IMR-90 (cell line): ENCODE measurements at regions not wholly inside any gene's neighbourhood (a gene's known extent, or its start where the extent isn't known, plus 50 kb on each side); places are given as distances from the start of the nearest gene placed in this dataset.

Experiments used
- ATAC-seq: fragments of 200-7000 bp; cut with Tn5 transposase; 2 replicates; pipeline ENCODE4 v1.9.1; 2020; ENCODE audit warnings: low read depth, mild to moderate bottlenecking, moderate library complexity
- BruUV-seq: library from RNA; stranded (reverse); fragments of 400-500 nt; replicated peaks from 2 replicates; lab custom pipeline; 2021; lab: Mats Ljungman, UMichigan
- CTCF ChIA-PET: fragments of 300-600 bp; formaldehyde crosslinking; extraction: SDS; loops from one replicate; lab custom pipeline; 2021; ENCODE audit warnings: antibody characterized with exemption; lab: Yijun Ruan, JAX
- POLR2A ChIA-PET: fragments of 300-600 bp; sonication (Branson Sonifier 250); formaldehyde crosslinking; loops from one replicate; lab custom pipeline; 2022; ENCODE audit warnings: antibody characterized with exemption; ENCODE audit not compliant: unreplicated experiment; lab: Charles Lee
- DNase-seq: peaks from one replicate; pipeline ENCODE4 v3.0.0; 2013
- H2AFZ ChIP-seq: replicated peaks from 2 replicates; pipeline ENCODE3; 2013; ENCODE audit warnings: low read length, mild to moderate bottlenecking; ENCODE audit not compliant: poor library complexity
- H2AK5ac ChIP-seq: 2 replicates; pipeline ENCODE4 v1.6.1; 2013; ENCODE audit warnings: low read depth, low read length, inconsistent platforms
- H2AK9ac ChIP-seq: replicated peaks from 2 replicates; pipeline ENCODE3; 2013; ENCODE audit warnings: mild to moderate bottlenecking, low read depth, low read length, moderate library complexity; ENCODE audit not compliant: poor library complexity
- H2BK120ac ChIP-seq: 2 replicates; pipeline ENCODE4 v1.6.1; 2013; ENCODE audit warnings: low read depth, low read length, inconsistent platforms
- H2BK15ac ChIP-seq: 3 replicates; pipeline ENCODE4 v1.6.1; 2013; ENCODE audit warnings: low read depth, low read length, inconsistent platforms
- H2BK20ac ChIP-seq: 2 replicates; pipeline ENCODE4 v1.6.1; 2013; ENCODE audit warnings: low read depth, mild to moderate bottlenecking, inconsistent platforms, low read length, moderate library complexity
- H2BK5ac ChIP-seq: 2 replicates; pipeline ENCODE4 v1.6.1; 2013; ENCODE audit warnings: mild to moderate bottlenecking, low read depth, low read length, inconsistent platforms; ENCODE audit not compliant: poor library complexity, severe bottlenecking
- H3K14ac ChIP-seq: replicated peaks from 2 replicates; pipeline ENCODE4 v1.6.1; 2013; ENCODE audit warnings: low read depth, low read length, inconsistent platforms
- H3K18ac ChIP-seq: 2 replicates; pipeline ENCODE4 v1.6.1; 2013; ENCODE audit warnings: low read depth, low read length, control low read depth
- H3K23ac ChIP-seq: 2 replicates; pipeline ENCODE4 v1.6.1; 2013; ENCODE audit warnings: low read depth, low read length, inconsistent platforms
- H3K27ac ChIP-seq: 2 replicates; pipeline ENCODE4 v1.5.1; 2013; ENCODE audit warnings: mild to moderate bottlenecking, control low read depth, low read length; ENCODE audit not compliant: insufficient read depth
- H3K27me3 ChIP-seq: 2 replicates; pipeline ENCODE4 v1.6.1; 2013; ENCODE audit warnings: low read length; ENCODE audit not compliant: control insufficient read depth, insufficient read depth
- H3K36me3 ChIP-seq: 2 replicates; pipeline ENCODE4 v1.6.1; 2013; ENCODE audit warnings: low read length, mixed read lengths; ENCODE audit not compliant: control insufficient read depth, insufficient read depth
- H3K4ac ChIP-seq: 2 replicates; pipeline ENCODE4 v1.6.1; 2013; ENCODE audit warnings: low read depth, low read length, inconsistent platforms
- H3K4me1 ChIP-seq: 2 replicates; pipeline ENCODE4 v1.6.1; 2013; ENCODE audit warnings: low read length, mixed read lengths; ENCODE audit not compliant: control insufficient read depth, insufficient read depth
- H3K4me2 ChIP-seq: 2 replicates; pipeline ENCODE4 v1.6.1; 2013; ENCODE audit warnings: low read depth, mild to moderate bottlenecking, control low read depth, low read length, moderate library complexity
- H3K4me3 ChIP-seq: 2 replicates; pipeline ENCODE4 v1.5.1; 2013; ENCODE audit warnings: low read depth, mild to moderate bottlenecking, control low read depth, low read length, moderate library complexity; ENCODE audit not compliant: insufficient read depth
- H3K56ac ChIP-seq: 2 replicates; pipeline ENCODE4 v1.6.1; 2013; ENCODE audit warnings: low read length, inconsistent platforms; ENCODE audit not compliant: insufficient read depth; ENCODE audit errors: extremely low read depth
- H3K79me1 ChIP-seq, 2 experiments: 2 replicates each; pipeline ENCODE4 v1.6.1; 2013; ENCODE audit warnings: low read length in 2 of 2, inconsistent platforms in 1 of 2, low read depth in 1 of 2
- H3K9ac ChIP-seq: 2 replicates; pipeline ENCODE4 v1.6.1; 2013; ENCODE audit warnings: low read depth, low read length, control low read depth
- H3K9me1 ChIP-seq: 2 replicates; pipeline ENCODE4 v1.6.1; 2013; ENCODE audit warnings: low read length, inconsistent platforms; ENCODE audit not compliant: insufficient read depth
- H3K9me3 ChIP-seq: 2 replicates; pipeline ENCODE4 v1.6.1; 2013; ENCODE audit warnings: low read length; ENCODE audit not compliant: control insufficient read depth, insufficient read depth
- H4K20me1 ChIP-seq: 2 replicates; pipeline ENCODE4 v1.6.1; 2013; ENCODE audit warnings: low read length, inconsistent platforms; ENCODE audit not compliant: insufficient read depth
- H4K5ac ChIP-seq: 2 replicates; pipeline ENCODE4 v1.6.1; 2013; ENCODE audit warnings: mild to moderate bottlenecking, low read depth, low read length, control low read depth
- H4K8ac ChIP-seq, 2 experiments: 2 replicates each; pipeline ENCODE4 v1.6.1; 2013; ENCODE audit warnings: low read depth in 2 of 2, low read length in 2 of 2, control low read depth in 1 of 2, inconsistent platforms in 1 of 2
- H4K91ac ChIP-seq: 2 replicates; pipeline ENCODE4 v1.6.1; 2013; ENCODE audit warnings: low read depth, low read length, inconsistent platforms; ENCODE audit not compliant: insufficient read depth
- ELK1 ChIP-seq: fragments of 150-350 bp; IDR thresholded peaks from 2 replicates; pipeline ENCODE4 v1.6.1; 2016; ENCODE audit warnings: low read depth, mild to moderate bottlenecking, low read length, moderate library complexity, borderline replicate concordance
- MAZ ChIP-seq: IDR thresholded peaks from 2 replicates; pipeline ENCODE4 v1.6.1; 2012; ENCODE audit warnings: low read depth, mild to moderate bottlenecking, low read length, improper control_type of control experiment, moderate library complexity, borderline replicate concordance
- NFE2L2 ChIP-seq: fragments of 150-350 bp; IDR thresholded peaks from 2 replicates; pipeline ENCODE4 v1.6.1; 2016; ENCODE audit warnings: low read depth, mild to moderate bottlenecking, low read length
- RAD21 ChIP-seq: IDR thresholded peaks from 2 replicates; pipeline ENCODE4 v1.6.1; 2012; ENCODE audit warnings: low read length, improper control_type of control experiment
- RFX5 ChIP-seq: IDR thresholded peaks from 2 replicates; pipeline ENCODE4 v1.8.0; 2012; ENCODE audit warnings: low read depth, mild to moderate bottlenecking, low read length, moderate library complexity
- SMC3 ChIP-seq: fragments of 150-350 bp; IDR thresholded peaks from 2 replicates; pipeline ENCODE4 v1.6.1; 2016; ENCODE audit warnings: low read depth, mild to moderate bottlenecking, antibody characterized with exemption, low read length, moderate library complexity
- WGBS, 2 experiments: methylation state at CpG; one replicate each; pipeline versions ENCODE4 v1.1.5 to v1.1.7; 2013; ENCODE audit warnings: missing lambda C conversion rate in 2 of 2; ENCODE audit not compliant: insufficient read length in 1 of 2; ENCODE audit errors: extremely low coverage in 2 of 2; 5-methylcytosine and 5-hydroxymethylcytosine counted together
- dilution Hi-C: fragments of 300-500 bp; cut with HindIII; formaldehyde crosslinking; loops from one replicate; pipeline ENCODE4 v1.14.3; 2018; ENCODE audit warnings: low sequenced_read_pairs; ENCODE audit not compliant: unreplicated experiment
- in situ Hi-C: fragments of 300-500 bp; cut with MboI; formaldehyde crosslinking; loops from 3 replicates; pipeline ENCODE4 v1.14.3; 2019; ENCODE audit warnings: low sequenced_read_pairs, inconsistent platforms, mixed read lengths
- intact Hi-C: fragments of 100-400 bp; cut with micrococcal nuclease; formaldehyde crosslinking; loops from 2 replicates; pipeline ENCODE4 v1.10.0; 2022
- TF ChIP-seq, protein P1 (sequence below): conservative IDR thresholded peaks from 2 replicates; pipeline ENCODE4 v1.5.1; 2012; ENCODE audit warnings: mild to moderate bottlenecking, low read depth, low read length, improper control_type of control experiment
- TF ChIP-seq, protein P2 (sequence below): fragments of 150-350 bp; IDR thresholded peaks from 2 replicates; pipeline ENCODE4 v1.6.1; 2017; ENCODE audit warnings: mild to moderate bottlenecking, antibody characterized with exemption, low read length, low read depth

DNA sequence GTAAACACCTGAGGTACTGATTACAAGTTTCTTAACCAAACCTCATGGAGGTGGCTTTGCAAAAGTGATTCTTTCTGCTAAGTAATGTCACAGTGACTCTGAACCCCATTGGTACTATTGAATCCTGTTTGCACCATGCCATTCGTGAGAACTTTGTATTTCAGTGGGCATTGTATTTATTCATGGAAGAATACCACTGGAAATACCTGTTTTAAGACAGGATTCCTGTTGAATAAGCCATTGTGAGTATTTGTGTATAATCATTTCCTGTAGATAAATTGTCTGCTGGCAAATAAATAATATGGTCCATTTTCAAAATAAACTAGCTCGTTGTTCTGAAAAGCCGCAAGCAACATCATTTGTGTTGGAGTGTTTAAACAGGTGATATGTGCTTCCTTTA is 136.4 kb upstream of the GUCY1A1 start:
- Histone ChIP-seq H4K5ac (no peak overlapping the region), H3K56ac (no peak overlapping the region), H3K4me1 (no peaks in the 10 kb centered on the region), H3K9me1 (no peaks in the 10 kb centered on the region), H4K8ac (no peak overlapping the region), H2BK15ac (no peak overlapping the region), H3K4ac (no peak overlapping the region), H2AK9ac (no peak overlapping the region), H3K23ac (no peak overlapping the region), H2BK120ac (no peak overlapping the region), H3K27me3 (no peaks in the 10 kb centered on the region; the same call in 1 of the 2 replicates), H3K9me3 (no peaks in the 10 kb centered on the region), H4K20me1 (no peaks in the 10 kb centered on the region), H3K4me3 (no peak overlapping the region), H2BK20ac (no peak overlapping the region), H3K27ac (no peak overlapping the region), H2BK5ac (no peak overlapping the region), H2AK5ac (no peak overlapping the region), H3K9ac (no peak overlapping the region), H3K79me1 (no peaks in the 10 kb centered on the region), H3K4me2 (no peak overlapping the region), H3K14ac (no peak overlapping the region), H4K91ac (no peak overlapping the region), H3K18ac (no peak overlapping the region), H2AFZ (no peak overlapping the region), H3K36me3 (no peaks in the 10 kb centered on the region)
- ChIA-PET CTCF (no interaction called here), POLR2A (no interaction called here)
- TF ChIP-seq MAZ (no peak), ELK1 (no peak), RAD21 (no peak), RFX5 (no peak), NFE2L2 (no peak), SMC3 (no peak)
- TF ChIP-seq, protein P1, sequence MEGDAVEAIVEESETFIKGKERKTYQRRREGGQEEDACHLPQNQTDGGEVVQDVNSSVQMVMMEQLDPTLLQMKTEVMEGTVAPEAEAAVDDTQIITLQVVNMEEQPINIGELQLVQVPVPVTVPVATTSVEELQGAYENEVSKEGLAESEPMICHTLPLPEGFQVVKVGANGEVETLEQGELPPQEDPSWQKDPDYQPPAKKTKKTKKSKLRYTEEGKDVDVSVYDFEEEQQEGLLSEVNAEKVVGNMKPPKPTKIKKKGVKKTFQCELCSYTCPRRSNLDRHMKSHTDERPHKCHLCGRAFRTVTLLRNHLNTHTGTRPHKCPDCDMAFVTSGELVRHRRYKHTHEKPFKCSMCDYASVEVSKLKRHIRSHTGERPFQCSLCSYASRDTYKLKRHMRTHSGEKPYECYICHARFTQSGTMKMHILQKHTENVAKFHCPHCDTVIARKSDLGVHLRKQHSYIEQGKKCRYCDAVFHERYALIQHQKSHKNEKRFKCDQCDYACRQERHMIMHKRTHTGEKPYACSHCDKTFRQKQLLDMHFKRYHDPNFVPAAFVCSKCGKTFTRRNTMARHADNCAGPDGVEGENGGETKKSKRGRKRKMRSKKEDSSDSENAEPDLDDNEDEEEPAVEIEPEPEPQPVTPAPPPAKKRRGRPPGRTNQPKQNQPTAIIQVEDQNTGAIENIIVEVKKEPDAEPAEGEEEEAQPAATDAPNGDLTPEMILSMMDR: no peak
- TF ChIP-seq, protein P2, sequence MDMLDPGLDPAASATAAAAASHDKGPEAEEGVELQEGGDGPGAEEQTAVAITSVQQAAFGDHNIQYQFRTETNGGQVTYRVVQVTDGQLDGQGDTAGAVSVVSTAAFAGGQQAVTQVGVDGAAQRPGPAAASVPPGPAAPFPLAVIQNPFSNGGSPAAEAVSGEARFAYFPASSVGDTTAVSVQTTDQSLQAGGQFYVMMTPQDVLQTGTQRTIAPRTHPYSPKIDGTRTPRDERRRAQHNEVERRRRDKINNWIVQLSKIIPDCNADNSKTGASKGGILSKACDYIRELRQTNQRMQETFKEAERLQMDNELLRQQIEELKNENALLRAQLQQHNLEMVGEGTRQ: no peak
- WGBS, 2 experiments: no CpG with 5 or more reads among the region's 3 CpGs
- no peak for DNase-seq
- in situ Hi-C loops (no loop called here), intact Hi-C loops (loop anchor here (5.0 kb wide), 1 partner anchor 247 kb away; no protein-coding TSS in a partner anchor), dilution Hi-C loops (no loop called here)
- no TSS peak for BruUV-seq
- ATAC-seq: no peak
